GM12875 (cell line): ENCODE measurements at regions not wholly inside any gene's neighbourhood (a gene's known extent, or its start where the extent isn't known, plus 50 kb on each side); places are given as distances from the start of the nearest gene placed in this dataset.

Experiments used
- H3K4me3 ChIP-seq: one replicate; pipeline ENCODE4 v1.5.1; 2011; ENCODE audit warnings: low read depth, low read length, control low read depth
- TF ChIP-seq, protein P1 (sequence below): IDR thresholded peaks from 2 replicates; pipeline ENCODE4 v1.5.1; 2011; ENCODE audit warnings: low read depth, mild to moderate bottlenecking, control low read depth, inconsistent platforms, low read length, moderate library complexity, borderline replicate concordance; ENCODE audit not compliant: insufficient read depth

DNA sequence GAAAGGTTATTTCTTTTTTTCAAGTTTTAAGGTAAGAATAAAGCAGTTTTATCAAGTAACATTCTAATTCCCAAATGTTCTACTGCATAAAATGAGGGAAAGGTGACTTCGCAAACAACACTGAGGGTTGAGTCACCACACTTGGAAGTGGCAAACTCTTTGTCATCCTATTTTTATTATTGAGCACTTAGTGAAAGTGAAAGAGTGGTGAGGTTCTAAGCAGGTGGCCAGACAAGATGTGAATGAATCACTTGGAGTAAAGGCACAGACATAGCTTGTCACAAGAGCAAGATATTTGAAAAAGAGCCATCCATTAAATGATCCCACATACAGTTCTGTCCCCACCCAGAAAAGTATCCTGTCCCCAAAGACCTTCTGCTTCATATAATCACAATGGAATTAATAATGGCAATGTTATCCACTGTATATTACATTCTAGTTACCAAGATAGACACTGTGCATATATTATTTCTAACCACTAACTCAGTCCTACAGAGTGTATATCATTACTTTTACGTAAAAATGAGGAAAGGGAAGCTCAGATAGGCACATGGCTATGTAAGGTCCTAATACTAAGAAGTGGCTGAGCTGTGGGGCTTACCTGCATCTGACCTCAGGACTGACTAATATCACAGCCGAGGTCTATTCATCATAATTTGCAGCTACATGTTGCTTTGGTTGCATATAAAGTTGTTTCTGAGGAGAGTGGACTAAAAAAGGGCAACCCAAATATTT lies 730.4 kb upstream of the MEF2C start:
- no peak overlapping the region for H3K4me3 ChIP-seq

DNA sequence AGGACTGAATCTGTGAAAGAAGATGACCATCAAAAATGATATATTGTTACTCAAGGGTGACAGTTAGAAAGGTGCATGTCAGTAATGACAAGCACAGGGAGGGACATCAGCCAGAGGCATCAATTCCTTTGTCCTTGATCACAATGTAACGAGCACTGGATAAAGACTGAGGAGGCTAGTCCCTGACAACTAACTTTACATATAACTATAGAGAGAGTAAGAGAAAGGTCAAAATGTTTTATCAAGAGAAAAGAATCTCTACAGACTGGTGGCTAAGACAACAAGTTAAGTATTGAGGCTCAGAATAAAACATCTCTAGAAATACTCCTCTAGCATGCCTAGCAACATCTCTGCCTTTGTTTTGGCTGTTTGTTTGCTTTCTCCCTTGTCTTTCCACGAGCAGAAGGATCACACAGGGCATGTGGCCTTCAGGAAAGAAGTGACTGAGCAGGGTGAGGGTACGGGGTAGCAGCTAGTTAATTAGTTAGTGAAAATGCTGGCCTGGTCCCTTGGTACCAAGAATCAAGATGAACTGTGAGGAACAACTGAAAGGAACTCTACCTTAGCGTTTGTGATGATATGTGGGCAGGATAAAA lies 724.1 kb upstream of the MEF2C start:
- TF ChIP-seq, protein P1, sequence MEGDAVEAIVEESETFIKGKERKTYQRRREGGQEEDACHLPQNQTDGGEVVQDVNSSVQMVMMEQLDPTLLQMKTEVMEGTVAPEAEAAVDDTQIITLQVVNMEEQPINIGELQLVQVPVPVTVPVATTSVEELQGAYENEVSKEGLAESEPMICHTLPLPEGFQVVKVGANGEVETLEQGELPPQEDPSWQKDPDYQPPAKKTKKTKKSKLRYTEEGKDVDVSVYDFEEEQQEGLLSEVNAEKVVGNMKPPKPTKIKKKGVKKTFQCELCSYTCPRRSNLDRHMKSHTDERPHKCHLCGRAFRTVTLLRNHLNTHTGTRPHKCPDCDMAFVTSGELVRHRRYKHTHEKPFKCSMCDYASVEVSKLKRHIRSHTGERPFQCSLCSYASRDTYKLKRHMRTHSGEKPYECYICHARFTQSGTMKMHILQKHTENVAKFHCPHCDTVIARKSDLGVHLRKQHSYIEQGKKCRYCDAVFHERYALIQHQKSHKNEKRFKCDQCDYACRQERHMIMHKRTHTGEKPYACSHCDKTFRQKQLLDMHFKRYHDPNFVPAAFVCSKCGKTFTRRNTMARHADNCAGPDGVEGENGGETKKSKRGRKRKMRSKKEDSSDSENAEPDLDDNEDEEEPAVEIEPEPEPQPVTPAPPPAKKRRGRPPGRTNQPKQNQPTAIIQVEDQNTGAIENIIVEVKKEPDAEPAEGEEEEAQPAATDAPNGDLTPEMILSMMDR, result no peak

More for the DNA sequence above, 730.4 kb upstream of the MEF2C start:
- TF ChIP-seq, protein P1, result no peak

DNA sequence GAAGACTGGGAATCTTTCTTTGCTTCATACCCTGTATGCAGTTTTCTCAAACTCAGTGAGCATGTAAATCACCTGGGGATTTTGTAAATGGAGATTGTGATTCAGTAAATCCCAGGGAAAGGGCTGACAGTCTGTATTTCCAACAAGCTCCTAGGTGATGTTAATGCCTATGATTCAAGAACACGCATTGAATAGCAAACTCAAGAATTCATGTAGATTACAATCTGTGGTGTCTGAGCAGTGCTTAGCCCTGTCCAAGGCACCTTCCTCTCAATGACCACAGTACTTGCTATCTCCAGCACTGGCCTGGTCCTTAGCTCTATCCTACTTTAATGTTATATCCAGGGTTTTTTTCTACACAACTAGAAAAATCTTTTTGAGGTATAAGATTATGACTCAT lies 721.4 kb upstream of the MEF2C start:
- TF ChIP-seq, protein P1, result no peak
- no peak overlapping the region for H3K4me3 ChIP-seq

More for the DNA sequence above, 724.1 kb upstream of the MEF2C start:
- H3K4me3 ChIP-seq, result no peak overlapping the region

DNA sequence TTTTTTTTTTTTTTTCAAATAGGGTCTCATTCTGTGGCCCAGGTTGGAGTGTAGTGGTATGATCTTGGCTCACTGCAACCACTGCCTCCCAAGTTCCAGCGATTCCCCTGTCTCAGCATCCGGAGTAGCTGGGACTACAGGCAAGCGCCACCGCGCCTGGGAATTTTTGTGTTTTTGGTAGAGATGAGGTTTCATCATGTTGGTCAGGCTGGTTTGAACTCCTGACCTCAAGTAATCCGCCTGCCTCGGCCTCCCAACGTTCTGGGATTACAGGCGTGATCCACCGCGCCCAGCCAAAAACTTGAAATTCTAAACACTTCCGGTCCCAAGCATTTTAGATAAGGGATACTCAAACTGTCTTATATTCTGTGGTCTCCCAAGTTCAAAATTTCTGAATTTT lies 718.9 kb upstream of the MEF2C start:
- no peak overlapping the region for H3K4me3 ChIP-seq
- TF ChIP-seq, protein P1, result no peak

GRCh38 chr5:89597878-89598277 lies 714.9 kb upstream of the MEF2C start:
- H3K4me3 ChIP-seq, result no peak overlapping the region
- TF ChIP-seq, protein P1, result no peak

DNA sequence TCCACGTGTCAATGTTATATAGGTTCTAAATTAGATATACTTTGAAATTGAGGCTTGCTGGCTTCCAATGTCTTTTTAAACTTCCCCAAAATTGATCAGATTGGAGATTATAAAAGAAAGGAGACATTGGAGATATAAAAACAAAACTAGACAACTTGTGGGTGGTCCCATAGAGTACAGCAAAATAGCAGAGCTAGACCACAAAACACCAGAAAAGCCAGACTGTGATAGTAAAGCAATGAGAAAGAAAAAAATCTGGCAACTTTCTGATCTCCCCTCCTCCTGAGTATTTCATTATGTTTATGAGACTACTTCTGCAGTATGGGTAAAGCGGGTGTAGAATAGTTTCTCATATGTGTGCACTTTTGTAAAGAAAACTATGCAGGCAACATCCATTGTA lies 713.8 kb upstream of the MEF2C start:
- no peak overlapping the region for H3K4me3 ChIP-seq
- TF ChIP-seq, protein P1, result no peak

GRCh38 chr5:89595056-89595455 lies 712.1 kb upstream of the MEF2C start:
- TF ChIP-seq, protein P1, result no peak
- H3K4me3 ChIP-seq, result no peak overlapping the region
